Sigmoid colon (tissue), 6 donors: ENCODE measurements at regions not wholly inside any gene's neighbourhood (a gene's known extent, or its start where the extent isn't known, plus 50 kb on each side); places are given as distances from the start of the nearest gene placed in this dataset.

ENCODE experiments used
- DNase-seq: peaks from one replicate; pipeline ENCODE4 v3.0.0-alpha.2; 2019
- H3K27ac ChIP-seq, 4 donors: fragments of 200-600 bp; sonication (generic); one replicate each; pipeline ENCODE4 v1.5.1; 2016 to 2019; ENCODE audit warnings: mild to moderate bottlenecking in 1 of 4
- H3K27me3 ChIP-seq, 3 donors: fragments of 200-600 bp; sonication (generic); one replicate each; pipeline ENCODE4 v1.5.1; 2019; ENCODE audit warnings: mild to moderate bottlenecking in 1 of 3
- H3K36me3 ChIP-seq, 4 donors: fragments of 200-600 bp; sonication (generic); one replicate each; pipeline ENCODE4 v1.5.1; 2016 to 2019
- H3K4me1 ChIP-seq, 4 donors: fragments of 200-600 bp; sonication (generic); one replicate each; pipeline ENCODE4 v1.5.1; 2017 to 2019
- H3K4me3 ChIP-seq, 4 donors: fragments of 200-600 bp; sonication (generic); one replicate each; pipeline ENCODE4 v1.5.1; 2017 to 2019; ENCODE audit warnings: mild to moderate bottlenecking in 2 of 4, moderate library complexity in 1 of 4
- H3K9me3 ChIP-seq, 4 donors: fragments of 200-600 bp in 3 of 4; sonication (generic) in 3 of 4; one replicate each; pipeline versions ENCODE4 v1.5.1 to v1.6.1; 2013 to 2019
- EP300 ChIP-seq, 4 donors: sonication (generic); formaldehyde crosslinking; IDR thresholded peaks; one replicate each; pipeline ENCODE4 v1.6.1; 2017; ENCODE audit warnings: antibody characterized with exemption in 4 of 4
- POLR2A ChIP-seq, 2 donors: fragments of 450-650 bp; IDR thresholded peaks; one replicate each; pipeline ENCODE4 v1.6.1; 2016; ENCODE audit warnings: antibody characterized with exemption in 2 of 2, mild to moderate bottlenecking in 2 of 2, moderate library complexity in 2 of 2
- POLR2AphosphoS5 ChIP-seq, 4 donors: sonication (generic); formaldehyde crosslinking; IDR thresholded peaks; one replicate each; pipeline ENCODE4 v1.6.1; 2017; ENCODE audit warnings: antibody characterized with exemption in 4 of 4
- WGBS, 2 donors: extraction: QIAGEN DNeasy Blood & Tissue Kit; methylation state at CpG; one replicate each; pipeline ENCODE4 v1.1.7; 2013; 5-methylcytosine and 5-hydroxymethylcytosine counted together
- intact Hi-C: fragments of 100-400 bp; cut with DNase I; formaldehyde crosslinking; loops from one replicate; pipeline ENCODE4 v1.15.1; 2023
- TF ChIP-seq, protein P1 (sequence below), 4 experiments: fragments of 450-650 bp in 3 of 4; fragments of 200-600 bp in 1 of 4; IDR thresholded peaks; one replicate each; pipeline ENCODE4 v1.5.1; 2016 to 2019; ENCODE audit warnings: antibody characterized with exemption in 4 of 4, mild to moderate bottlenecking in 3 of 4, moderate library complexity in 2 of 4
- donor health status: healthy with polysubstance abuse.
- donor health status: healthy.

DNA sequence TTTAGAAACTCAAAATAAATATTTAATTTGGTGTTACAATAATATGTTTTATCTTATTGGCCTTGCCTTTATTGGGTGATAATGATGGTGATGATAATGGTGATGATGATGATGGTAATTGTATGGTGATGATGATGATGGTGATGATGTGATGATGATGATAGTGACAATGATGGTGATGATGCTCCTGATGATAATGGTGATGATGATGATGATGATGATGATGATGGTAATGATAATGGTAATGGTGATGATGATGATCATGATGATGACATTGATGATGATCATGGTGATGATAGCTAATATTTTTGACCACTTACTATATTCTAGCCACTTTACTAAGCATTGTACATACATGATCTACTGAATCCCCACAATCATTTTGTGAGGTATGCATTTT is 1548.6 kb upstream of the TMEM132C start:
- Histone ChIP-seq H3K4me1 (no peaks in the 10 kb centered on the region), H3K27me3 (no peaks in the 10 kb centered on the region), H3K4me3 (no peak overlapping the region), H3K9me3 (peaks cover 0 to 1% (median 0%) of the 10 kb centered on the region in 4 donors), H3K27ac (no peak overlapping the region), H3K36me3 (no peaks in the 10 kb centered on the region)
- no peak for TF ChIP-seq POLR2AphosphoS5 (IDR thresholded peaks at IDR 0.05)
- no peak for TF ChIP-seq EP300 (IDR thresholded peaks at IDR 0.05)
- no peak for TF ChIP-seq POLR2A (IDR thresholded peaks at IDR 0.05)
- TF ChIP-seq, protein P1, sequence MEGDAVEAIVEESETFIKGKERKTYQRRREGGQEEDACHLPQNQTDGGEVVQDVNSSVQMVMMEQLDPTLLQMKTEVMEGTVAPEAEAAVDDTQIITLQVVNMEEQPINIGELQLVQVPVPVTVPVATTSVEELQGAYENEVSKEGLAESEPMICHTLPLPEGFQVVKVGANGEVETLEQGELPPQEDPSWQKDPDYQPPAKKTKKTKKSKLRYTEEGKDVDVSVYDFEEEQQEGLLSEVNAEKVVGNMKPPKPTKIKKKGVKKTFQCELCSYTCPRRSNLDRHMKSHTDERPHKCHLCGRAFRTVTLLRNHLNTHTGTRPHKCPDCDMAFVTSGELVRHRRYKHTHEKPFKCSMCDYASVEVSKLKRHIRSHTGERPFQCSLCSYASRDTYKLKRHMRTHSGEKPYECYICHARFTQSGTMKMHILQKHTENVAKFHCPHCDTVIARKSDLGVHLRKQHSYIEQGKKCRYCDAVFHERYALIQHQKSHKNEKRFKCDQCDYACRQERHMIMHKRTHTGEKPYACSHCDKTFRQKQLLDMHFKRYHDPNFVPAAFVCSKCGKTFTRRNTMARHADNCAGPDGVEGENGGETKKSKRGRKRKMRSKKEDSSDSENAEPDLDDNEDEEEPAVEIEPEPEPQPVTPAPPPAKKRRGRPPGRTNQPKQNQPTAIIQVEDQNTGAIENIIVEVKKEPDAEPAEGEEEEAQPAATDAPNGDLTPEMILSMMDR (IDR thresholded peaks at IDR 0.05) = no peak
- no peak for DNase-seq
- intact Hi-C loops = no loop called here

DNA sequence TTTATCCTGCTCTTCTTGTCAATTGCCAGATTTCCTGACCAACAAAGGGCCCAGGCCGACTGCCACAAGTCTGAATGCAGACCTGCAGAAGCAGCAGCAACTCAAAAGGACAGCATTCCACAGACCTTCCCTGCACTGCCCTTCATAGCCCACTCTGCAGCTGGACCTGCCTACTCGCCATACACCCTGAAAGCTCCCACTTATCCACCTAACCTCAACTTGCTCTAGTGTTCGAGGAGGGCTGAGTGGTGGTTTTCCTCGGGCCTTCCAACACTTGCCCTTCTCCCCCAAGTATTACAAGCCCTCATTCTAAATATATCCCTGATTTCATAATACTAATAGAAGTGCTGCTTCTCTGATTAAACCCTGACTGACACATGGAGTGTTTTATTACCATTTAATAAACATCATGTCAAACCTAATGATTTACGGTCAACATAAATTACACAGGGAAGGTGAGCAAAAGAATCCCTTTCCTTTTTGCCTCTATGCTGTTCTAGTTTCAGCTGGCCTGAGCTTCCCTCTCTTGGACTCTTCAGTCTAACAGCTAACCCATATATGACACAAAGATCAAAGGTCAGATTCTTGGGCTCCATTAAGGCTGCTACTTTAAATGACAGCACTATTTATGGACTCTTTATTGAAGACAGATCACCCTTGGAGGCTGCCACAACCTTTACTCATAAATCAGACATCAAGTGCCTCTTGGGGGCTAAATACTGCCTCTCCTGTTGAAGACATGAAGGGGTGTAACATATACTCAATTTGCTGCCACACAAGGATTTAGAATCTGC is 1546.9 kb upstream of the TMEM132C start:
- Histone ChIP-seq H3K27me3 (peaks cover 0 to 7% (median 0%) of the 10 kb centered on the region in 3 donors), H3K36me3 (no peaks in the 10 kb centered on the region), H3K4me3 (no peak overlapping the region), H3K4me1 (no peaks in the 10 kb centered on the region), H3K9me3 (peaks cover 0 to 1% (median 0%) of the 10 kb centered on the region in 4 donors), H3K27ac (no peak overlapping the region)
- intact Hi-C loops = no loop called here
- 34 to 53% methylated on average over 5 of the region's 5 CpGs for WGBS, 2 donors
- TF ChIP-seq POLR2AphosphoS5 (IDR thresholded peaks at IDR 0.05) (no peak), POLR2A (IDR thresholded peaks at IDR 0.05) (no peak), EP300 (IDR thresholded peaks at IDR 0.05) (no peak)
- TF ChIP-seq, protein P1 (IDR thresholded peaks at IDR 0.05) = no peak
- no peak for DNase-seq

DNA sequence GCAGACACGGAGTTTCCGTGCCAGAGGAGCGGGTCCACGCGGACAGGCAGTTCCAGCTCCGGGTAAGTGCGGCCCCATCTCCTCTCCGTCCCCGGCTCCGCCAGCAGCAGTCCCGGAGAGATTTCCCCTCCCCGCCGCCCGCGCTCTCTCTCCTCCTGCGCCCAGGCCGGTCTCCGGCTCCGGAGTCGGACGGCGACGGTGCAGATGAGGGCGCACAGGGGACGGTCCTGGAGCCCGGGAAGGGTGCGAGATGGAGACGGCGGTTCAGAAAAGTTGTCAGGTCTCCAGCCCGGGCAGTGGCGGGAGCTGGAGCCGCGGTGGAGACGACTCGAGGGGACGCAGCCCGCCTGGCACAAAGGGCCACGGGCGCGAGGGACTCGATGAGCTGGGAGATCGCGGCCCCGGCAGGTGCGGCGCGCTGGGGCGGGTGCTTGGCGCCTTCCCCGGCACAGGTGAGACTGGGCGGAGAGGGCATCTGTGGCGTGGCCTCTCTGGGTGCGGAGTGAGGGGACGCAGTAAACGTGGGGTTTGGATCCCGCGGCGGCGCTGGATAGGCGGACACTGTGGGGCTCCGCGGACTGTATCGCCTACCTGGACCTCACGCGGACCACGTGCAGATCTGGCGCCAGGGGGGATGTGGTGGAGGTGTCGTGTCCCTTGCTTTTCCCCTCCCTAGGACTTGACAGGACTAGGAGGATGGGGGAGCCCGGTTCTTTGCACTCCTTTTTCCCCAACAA is 1540.3 kb upstream of the TMEM132C start:
- H3K36me3 ChIP-seq = no peaks in the 10 kb centered on the region
- H3K27ac ChIP-seq = no peak overlapping the region
- no peaks in the 10 kb centered on the region for H3K9me3 ChIP-seq
- peaks cover 0 to 39% (median 22%) of the 10 kb centered on the region in 3 donors for H3K27me3 ChIP-seq
- DNase-seq = no peak
- intact Hi-C loops = no loop called here
- WGBS, 2 donors = 8 to 30% methylated on average over 69 of the region's 69 CpGs
- no peaks in the 10 kb centered on the region for H3K4me1 ChIP-seq
- TF ChIP-seq POLR2AphosphoS5 (IDR thresholded peaks at IDR 0.05) (no peak), EP300 (IDR thresholded peaks at IDR 0.05) (no peak), POLR2A (IDR thresholded peaks at IDR 0.05) (no peak)
- TF ChIP-seq, protein P1 (IDR thresholded peaks at IDR 0.05) = no peak
- no peak overlapping the region for H3K4me3 ChIP-seq

DNA sequence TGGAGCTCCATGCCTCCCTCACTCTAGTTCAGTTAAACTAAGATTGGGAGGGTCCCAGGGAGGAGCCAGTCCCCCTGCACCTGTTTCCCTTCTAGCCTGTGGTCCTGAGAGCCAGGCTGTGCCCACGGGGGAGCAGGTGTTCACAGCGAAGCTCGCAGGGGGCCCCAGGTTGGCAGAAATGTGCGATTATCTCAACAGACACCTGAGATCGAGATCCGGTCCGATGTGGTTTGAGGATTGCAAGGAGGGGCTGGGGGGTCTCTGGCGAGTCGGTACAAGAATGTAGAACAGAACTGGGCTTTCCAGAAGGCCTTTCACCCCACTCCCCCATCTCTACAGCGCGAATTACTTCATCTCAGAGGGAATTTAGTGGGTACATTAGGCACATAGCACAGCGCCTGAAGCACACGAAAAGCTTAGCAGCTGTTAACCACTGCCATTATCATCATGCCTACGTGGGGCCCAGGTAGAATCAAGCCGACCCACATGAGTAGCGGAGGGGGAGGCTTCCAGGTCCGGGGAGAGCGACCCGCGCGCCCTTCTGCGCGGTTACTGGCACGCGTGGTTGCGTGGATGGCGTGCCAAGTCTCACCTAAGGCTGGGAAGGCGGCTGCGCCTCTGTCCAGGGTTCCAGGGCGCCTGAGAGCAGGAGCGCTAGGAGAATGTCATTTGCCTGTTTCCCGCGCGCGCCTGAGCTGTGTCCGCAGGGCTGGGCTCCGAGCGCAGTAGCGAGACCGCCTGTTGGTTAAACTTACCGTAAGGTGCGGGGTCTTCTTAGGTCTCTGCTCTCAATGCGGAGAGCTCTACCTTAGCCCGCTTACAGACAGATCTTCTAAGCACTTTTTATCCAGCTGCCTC is 1539.5 kb upstream of the TMEM132C start:
- no peak for DNase-seq
- TF ChIP-seq POLR2AphosphoS5 (IDR thresholded peaks at IDR 0.05) (no peak), POLR2A (IDR thresholded peaks at IDR 0.05) (no peak), EP300 (IDR thresholded peaks at IDR 0.05) (no peak)
- TF ChIP-seq, protein P1 (IDR thresholded peaks at IDR 0.05) = no peak
- WGBS, 2 donors = 11 to 32% methylated on average over 44 of the region's 44 CpGs
- Histone ChIP-seq H3K9me3 (no peaks in the 10 kb centered on the region), H3K27me3 (peaks cover 0 to 39% (median 22%) of the 10 kb centered on the region in 3 donors), H3K27ac (no peak overlapping the region), H3K4me3 (no peak overlapping the region), H3K36me3 (no peaks in the 10 kb centered on the region), H3K4me1 (no peaks in the 10 kb centered on the region)
- intact Hi-C loops = no loop called here
